ENCODE measurements at regions not wholly inside any gene's neighbourhood (a gene's known extent, or its start where the extent isn't known, plus 50 kb on each side); places are given as distances from the start of the nearest gene placed in this dataset.

DNA sequence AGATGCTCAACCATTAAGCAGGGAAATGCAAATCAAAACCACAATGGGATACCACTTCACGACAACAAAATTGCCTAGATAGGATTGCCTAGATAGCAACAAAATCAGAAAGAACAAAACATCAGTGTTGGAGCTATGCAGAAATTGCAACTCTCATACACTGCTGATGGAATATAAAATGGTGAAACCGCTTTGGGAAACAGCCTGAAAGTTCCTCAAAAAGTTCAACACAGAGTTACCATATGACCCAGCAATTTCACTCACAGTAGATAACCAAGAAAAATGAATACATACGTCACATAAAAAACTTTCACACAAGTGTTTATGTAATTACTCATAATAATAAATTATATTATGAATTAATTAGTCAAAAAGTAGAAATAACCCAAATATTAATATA is 78.3 kb downstream of the MAFB start:
- Histone ChIP-seq H3K4me3 (ENCODE audit: low read depth, low read length) (no peak overlapping the region), H3K36me3 (ENCODE audit: control insufficient read depth, insufficient read depth, low read length) (no peaks in the 10 kb centered on the region), H3K27me3 (ENCODE audit: control insufficient read depth, insufficient read depth, low read length) (no peaks in the 10 kb centered on the region)
- TF ChIP-seq, protein P1, sequence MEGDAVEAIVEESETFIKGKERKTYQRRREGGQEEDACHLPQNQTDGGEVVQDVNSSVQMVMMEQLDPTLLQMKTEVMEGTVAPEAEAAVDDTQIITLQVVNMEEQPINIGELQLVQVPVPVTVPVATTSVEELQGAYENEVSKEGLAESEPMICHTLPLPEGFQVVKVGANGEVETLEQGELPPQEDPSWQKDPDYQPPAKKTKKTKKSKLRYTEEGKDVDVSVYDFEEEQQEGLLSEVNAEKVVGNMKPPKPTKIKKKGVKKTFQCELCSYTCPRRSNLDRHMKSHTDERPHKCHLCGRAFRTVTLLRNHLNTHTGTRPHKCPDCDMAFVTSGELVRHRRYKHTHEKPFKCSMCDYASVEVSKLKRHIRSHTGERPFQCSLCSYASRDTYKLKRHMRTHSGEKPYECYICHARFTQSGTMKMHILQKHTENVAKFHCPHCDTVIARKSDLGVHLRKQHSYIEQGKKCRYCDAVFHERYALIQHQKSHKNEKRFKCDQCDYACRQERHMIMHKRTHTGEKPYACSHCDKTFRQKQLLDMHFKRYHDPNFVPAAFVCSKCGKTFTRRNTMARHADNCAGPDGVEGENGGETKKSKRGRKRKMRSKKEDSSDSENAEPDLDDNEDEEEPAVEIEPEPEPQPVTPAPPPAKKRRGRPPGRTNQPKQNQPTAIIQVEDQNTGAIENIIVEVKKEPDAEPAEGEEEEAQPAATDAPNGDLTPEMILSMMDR (IDR thresholded peaks at IDR 0.05; ENCODE audit: insufficient read depth, low read length, poor library complexity, severe bottlenecking): no peak
- DNase-seq (ENCODE audit: low read depth): no peak

GRCh38 chr20:40607927-40608326 is 81.1 kb downstream of the MAFB start:
- no peaks in the 10 kb centered on the region for H3K27me3 ChIP-seq (ENCODE audit: control insufficient read depth, insufficient read depth, low read length)
- TF ChIP-seq, protein P1 (IDR thresholded peaks at IDR 0.05; ENCODE audit: insufficient read depth, low read length, poor library complexity, severe bottlenecking): no peak

DNA sequence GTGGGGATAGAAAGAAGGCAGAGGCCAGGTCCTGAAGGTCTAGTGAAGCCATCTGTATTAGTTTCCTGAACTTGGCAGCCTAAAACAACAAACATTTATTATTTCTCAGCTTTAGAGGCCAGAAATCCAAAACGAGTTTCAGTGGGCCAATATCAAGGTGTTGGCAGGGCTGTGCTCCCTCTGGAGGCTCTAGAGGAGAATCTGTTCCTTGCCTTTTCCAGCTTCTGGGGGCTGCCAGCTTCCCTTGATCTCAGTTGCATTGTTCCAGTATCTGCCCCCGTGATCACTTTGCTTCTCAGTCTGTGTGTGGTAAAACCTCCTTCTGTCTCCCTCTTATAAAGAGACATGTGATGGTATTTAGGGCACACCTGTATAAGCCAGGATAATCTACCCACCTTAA is 82.4 kb downstream of the MAFB start:
- H3K36me3 ChIP-seq (ENCODE audit: control insufficient read depth, insufficient read depth, low read length): no peaks in the 10 kb centered on the region
- no peak for DNase-seq (ENCODE audit: low read depth)
- TF ChIP-seq, protein P1 (IDR thresholded peaks at IDR 0.05; ENCODE audit: insufficient read depth, low read length, poor library complexity, severe bottlenecking): no peak
- no peaks in the 10 kb centered on the region for H3K27me3 ChIP-seq (ENCODE audit: control insufficient read depth, insufficient read depth, low read length)
- no peak overlapping the region for H3K4me3 ChIP-seq (ENCODE audit: low read depth, low read length)

More at GRCh38 chr20:40607927-40608326, 81.1 kb downstream of the MAFB start:
- Histone ChIP-seq H3K36me3 (ENCODE audit: control insufficient read depth, insufficient read depth, low read length) (no peaks in the 10 kb centered on the region), H3K4me3 (ENCODE audit: low read depth, low read length) (no peak overlapping the region)
- DNase-seq (ENCODE audit: low read depth): no peak

DNA sequence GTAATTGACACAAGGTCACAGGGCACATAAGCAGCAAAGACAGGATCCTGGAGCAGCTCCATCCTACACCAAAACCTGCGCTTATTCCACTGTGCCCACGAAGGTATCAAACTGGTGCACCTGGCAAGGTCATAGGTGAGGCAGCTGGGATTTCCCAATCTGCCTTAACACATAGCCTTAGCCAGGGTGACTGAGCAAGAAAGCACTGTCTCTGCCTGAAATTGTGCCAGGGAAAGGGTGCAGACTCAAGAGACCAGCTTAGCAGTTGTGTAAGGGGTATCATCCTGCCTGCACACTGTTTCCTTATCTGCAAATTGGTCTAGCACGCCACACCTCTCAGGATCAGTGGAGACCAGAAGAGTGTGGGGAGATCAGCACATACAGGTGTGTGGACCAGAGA is 82.8 kb downstream of the MAFB start:
- Histone ChIP-seq H3K4me3 (ENCODE audit: low read depth, low read length) (no peak overlapping the region), H3K27me3 (ENCODE audit: control insufficient read depth, insufficient read depth, low read length) (no peaks in the 10 kb centered on the region), H3K36me3 (ENCODE audit: control insufficient read depth, insufficient read depth, low read length) (no peaks in the 10 kb centered on the region)
- no peak for DNase-seq (ENCODE audit: low read depth)
- TF ChIP-seq, protein P1 (IDR thresholded peaks at IDR 0.05; ENCODE audit: insufficient read depth, low read length, poor library complexity, severe bottlenecking): no peak

DNA sequence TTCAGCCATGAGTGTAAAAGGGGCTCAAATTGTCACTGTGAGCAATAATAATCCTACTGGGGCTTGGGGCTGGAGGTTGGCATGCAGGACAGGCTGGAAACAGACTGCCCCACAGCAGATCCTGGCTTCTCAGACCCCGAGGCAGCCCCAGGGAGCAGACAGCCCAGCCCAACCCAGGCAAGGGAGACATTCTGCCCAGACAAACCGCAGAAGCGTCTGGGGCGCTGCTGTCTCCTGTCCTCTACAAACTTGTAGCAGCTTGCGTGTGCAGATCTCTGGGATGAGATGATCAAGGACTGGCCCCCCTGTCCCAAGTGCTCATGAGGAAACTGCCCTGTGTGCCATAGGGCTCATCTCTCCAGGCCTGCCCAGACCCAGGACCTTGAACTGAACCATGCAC is 84.6 kb downstream of the MAFB start:
- DNase-seq (ENCODE audit: low read depth): no peak
- TF ChIP-seq, protein P1 (IDR thresholded peaks at IDR 0.05; ENCODE audit: insufficient read depth, low read length, poor library complexity, severe bottlenecking): no peak
- Histone ChIP-seq H3K36me3 (ENCODE audit: control insufficient read depth, insufficient read depth, low read length) (no peaks in the 10 kb centered on the region), H3K4me3 (ENCODE audit: low read depth, low read length) (no peak overlapping the region), H3K27me3 (ENCODE audit: control insufficient read depth, insufficient read depth, low read length) (no peaks in the 10 kb centered on the region)

DNA sequence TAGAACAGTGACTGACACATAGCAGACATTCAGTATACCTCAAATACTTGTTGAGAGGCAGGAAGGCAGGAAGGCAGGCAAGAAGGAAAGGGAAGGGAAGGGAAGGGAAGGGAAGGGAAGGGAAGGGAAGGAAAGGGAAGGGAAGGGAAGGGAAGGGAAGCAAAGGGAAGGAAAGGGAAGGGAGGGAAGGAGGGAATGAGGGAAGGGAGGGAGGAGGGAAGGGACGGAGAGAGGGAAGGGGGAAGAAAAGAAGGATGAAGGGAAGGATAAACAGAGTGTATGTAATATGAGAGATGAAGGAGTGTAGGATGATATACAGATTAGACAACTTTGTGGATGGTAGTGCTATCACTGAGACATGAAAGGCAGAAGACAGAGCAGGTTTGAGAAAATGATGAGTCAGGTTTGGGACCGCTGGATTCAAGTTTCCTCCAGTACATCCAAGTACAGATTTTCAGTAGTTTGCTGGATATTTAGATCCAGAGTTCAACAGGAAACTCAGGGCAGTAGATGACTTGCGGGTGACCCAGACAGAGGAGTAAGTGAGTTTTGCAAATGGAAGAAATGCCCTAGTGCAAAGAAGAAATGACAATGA is 85.9 kb downstream of the MAFB start:
- no peak for DNase-seq (ENCODE audit: low read depth)
- Histone ChIP-seq H3K4me3 (ENCODE audit: low read depth, low read length) (no peak overlapping the region), H3K27me3 (ENCODE audit: control insufficient read depth, insufficient read depth, low read length) (no peaks in the 10 kb centered on the region), H3K36me3 (ENCODE audit: control insufficient read depth, insufficient read depth, low read length) (no peaks in the 10 kb centered on the region)
- TF ChIP-seq, protein P1 (IDR thresholded peaks at IDR 0.05; ENCODE audit: insufficient read depth, low read length, poor library complexity, severe bottlenecking): no peak

All from kidney epithelial cell (primary cell).